ENCODE measurements at regions not wholly inside any gene's neighbourhood (a gene's known extent, or its start where the extent isn't known, plus 50 kb on each side); places are given as distances from the start of the nearest gene placed in this dataset.

DNA sequence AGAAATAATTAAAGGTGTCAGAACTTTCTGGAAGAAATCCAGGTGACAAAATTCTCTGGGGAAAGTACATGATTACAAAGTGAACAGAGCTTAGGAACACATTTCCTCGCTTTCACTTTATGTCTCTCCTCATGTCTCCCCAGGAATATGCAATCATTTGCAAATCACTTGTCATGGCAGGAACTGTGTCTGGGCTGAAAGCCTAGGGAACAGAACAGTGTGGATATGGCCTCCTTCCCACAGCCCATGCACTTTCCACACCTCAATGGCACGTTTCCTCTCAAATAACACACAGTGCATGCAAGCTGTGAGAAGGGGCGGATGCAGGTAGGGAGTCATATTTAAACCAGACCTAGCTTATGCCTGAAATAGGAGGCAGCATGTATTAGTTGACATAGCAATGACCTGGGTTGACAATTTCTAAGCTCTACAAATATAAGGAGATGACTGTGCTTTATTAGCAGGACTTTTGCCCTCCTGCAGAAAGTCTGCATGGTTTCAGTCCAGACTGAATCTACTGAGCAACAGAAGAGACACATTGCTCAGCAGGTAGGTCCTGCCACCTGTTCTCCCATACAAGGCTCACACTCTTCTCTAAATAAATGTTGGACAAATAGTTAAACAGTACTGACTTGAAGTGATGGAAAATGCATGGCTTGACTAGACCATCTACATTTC lies 236.0 kb upstream of the ELAC2 start:
- Histone ChIP-seq H3K27ac (no peak overlapping the region), H3K4me1 (no peaks in the 10 kb centered on the region), H3K36me3 (no peaks in the 10 kb centered on the region), H3K9me3 (no peaks in the 10 kb centered on the region), H3K4me3 (no peak overlapping the region), H3K27me3 (no peaks in the 10 kb centered on the region)
- WGBS, 5 donors, result 61 to 82% (median 73%) methylated on average over 3 of the region's 3 CpGs
- DNase-seq, result peak in 1 of 2 donors; percentile 2
- TF ChIP-seq, protein P1, sequence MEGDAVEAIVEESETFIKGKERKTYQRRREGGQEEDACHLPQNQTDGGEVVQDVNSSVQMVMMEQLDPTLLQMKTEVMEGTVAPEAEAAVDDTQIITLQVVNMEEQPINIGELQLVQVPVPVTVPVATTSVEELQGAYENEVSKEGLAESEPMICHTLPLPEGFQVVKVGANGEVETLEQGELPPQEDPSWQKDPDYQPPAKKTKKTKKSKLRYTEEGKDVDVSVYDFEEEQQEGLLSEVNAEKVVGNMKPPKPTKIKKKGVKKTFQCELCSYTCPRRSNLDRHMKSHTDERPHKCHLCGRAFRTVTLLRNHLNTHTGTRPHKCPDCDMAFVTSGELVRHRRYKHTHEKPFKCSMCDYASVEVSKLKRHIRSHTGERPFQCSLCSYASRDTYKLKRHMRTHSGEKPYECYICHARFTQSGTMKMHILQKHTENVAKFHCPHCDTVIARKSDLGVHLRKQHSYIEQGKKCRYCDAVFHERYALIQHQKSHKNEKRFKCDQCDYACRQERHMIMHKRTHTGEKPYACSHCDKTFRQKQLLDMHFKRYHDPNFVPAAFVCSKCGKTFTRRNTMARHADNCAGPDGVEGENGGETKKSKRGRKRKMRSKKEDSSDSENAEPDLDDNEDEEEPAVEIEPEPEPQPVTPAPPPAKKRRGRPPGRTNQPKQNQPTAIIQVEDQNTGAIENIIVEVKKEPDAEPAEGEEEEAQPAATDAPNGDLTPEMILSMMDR (IDR thresholded peaks at IDR 0.05), result no peak
- TF ChIP-seq POLR2A (IDR thresholded peaks at IDR 0.05), result no peak
- intact Hi-C loops (cut with DNase I; ENCODE audit: low total_unique reads), result no loop called here

DNA sequence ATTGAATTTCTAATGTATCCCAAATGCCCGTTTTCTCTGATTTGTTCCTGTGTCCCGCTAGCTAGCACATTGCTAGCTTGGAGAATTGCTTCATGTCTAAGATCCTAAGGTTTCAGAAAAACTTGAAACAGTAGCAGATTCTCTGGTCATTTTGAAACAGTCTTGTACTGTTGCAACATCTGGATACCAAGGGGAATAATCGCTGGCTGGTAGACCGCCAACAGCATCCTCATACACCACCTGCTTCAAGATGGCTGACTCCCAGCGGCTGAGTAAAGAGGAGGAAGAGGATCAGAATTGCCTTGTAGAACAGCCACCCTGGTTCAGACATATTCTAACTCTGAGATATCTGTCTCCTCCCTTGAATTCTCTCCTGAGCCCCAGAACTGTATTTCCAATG lies 226.7 kb upstream of the ELAC2 start:
- no peaks in the 10 kb centered on the region for H3K27me3 ChIP-seq
- H3K36me3 ChIP-seq, result no peaks in the 10 kb centered on the region
- TF ChIP-seq, protein P1 (IDR thresholded peaks at IDR 0.05), result no peak
- TF ChIP-seq EP300 (IDR thresholded peaks at IDR 0.05) (no peak), POLR2AphosphoS5 (IDR thresholded peaks at IDR 0.05) (no peak), POLR2A (IDR thresholded peaks at IDR 0.05) (no peak)
- H3K27ac ChIP-seq, result no peak overlapping the region
- H3K9me3 ChIP-seq, result no peaks in the 10 kb centered on the region
- no peak for DNase-seq
- WGBS, 5 donors, result 66 to 76% (median 74%) methylated on average over 5 of the region's 5 CpGs
- no peaks in the 10 kb centered on the region for H3K4me1 ChIP-seq
- intact Hi-C loops (cut with DNase I; ENCODE audit: low total_unique reads), result no loop called here
- H3K4me3 ChIP-seq, result no peak overlapping the region

DNA sequence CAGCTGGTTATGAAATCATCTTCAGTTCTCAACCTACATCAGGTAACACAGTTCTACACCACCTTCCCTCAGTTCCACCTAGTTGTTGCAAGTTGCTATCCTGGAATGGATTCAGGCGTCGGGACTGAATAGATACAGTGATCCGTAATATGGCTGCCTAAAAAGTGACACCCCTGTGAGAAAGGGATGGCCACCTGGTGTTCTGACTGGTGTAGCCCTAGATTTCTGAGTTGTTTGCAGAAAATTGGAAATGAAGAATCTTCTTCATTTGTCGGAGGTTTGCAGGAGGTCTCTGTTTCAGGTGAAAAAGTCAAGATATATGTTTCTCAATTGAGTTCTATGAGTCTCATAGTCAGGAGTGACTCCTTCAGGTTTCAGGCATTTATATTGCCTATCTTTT lies 225.8 kb upstream of the ELAC2 start:
- intact Hi-C loops (cut with DNase I; ENCODE audit: low total_unique reads), result no loop called here
- WGBS, 5 donors, result 86 to 100% (median 97%) methylated on average over 4 of the region's 4 CpGs
- Histone ChIP-seq H3K27me3 (no peaks in the 10 kb centered on the region), H3K36me3 (no peaks in the 10 kb centered on the region), H3K4me3 (no peak overlapping the region), H3K4me1 (no peaks in the 10 kb centered on the region), H3K9me3 (no peaks in the 10 kb centered on the region), H3K27ac (no peak overlapping the region)
- no peak for DNase-seq
- no peak for TF ChIP-seq POLR2AphosphoS5 (IDR thresholded peaks at IDR 0.05)
- no peak for TF ChIP-seq POLR2A (IDR thresholded peaks at IDR 0.05)
- TF ChIP-seq EP300 (IDR thresholded peaks at IDR 0.05), result no peak
- TF ChIP-seq, protein P1 (IDR thresholded peaks at IDR 0.05), result no peak

DNA sequence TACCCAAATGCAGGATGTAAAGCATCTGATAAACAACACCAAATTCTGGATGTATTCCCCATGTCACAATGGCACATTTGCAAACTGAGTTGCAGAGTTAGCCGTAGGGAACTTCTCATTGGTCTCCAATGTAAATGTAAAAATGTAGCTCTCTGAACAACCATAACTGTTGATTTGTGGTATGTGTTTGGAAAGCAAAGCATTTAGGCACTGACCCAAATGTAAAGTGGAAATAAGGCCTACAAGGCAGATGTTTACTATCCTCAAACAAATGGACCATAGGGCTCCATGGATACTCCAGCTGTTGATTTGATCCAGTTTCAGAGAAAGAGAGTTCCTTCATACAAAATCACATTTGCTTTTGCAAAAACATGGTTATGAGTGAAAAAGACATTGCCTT lies 223.0 kb upstream of the ELAC2 start:
- 71 to 87% (median 80%) methylated on average over 1 of the region's 1 CpG for WGBS, 5 donors
- intact Hi-C loops (cut with DNase I; ENCODE audit: low total_unique reads), result no loop called here
- H3K4me3 ChIP-seq, result no peak overlapping the region
- DNase-seq, result peak in 1 of 2 donors; percentile 62
- H3K4me1 ChIP-seq, result no peaks in the 10 kb centered on the region
- H3K9me3 ChIP-seq, result no peaks in the 10 kb centered on the region
- TF ChIP-seq, protein P1 (IDR thresholded peaks at IDR 0.05), result no peak
- TF ChIP-seq POLR2AphosphoS5 (IDR thresholded peaks at IDR 0.05) (no peak), POLR2A (IDR thresholded peaks at IDR 0.05) (no peak), EP300 (IDR thresholded peaks at IDR 0.05) (no peak)
- H3K36me3 ChIP-seq, result no peaks in the 10 kb centered on the region
- no peaks in the 10 kb centered on the region for H3K27me3 ChIP-seq
- no peak overlapping the region for H3K27ac ChIP-seq

Measured in stomach (tissue), 8 donors.